Stimulated activated CD8-positive, alpha-beta memory T cell treated with anti-CD3 and anti-CD28 coated beads, Interleukin-12 subunit alpha, Interleukin-12 subunit beta, amount 100 ng/mL, for 4 hours (primary cell): ENCODE measurements at regions not wholly inside any gene's neighbourhood (a gene's known extent, or its start where the extent isn't known, plus 50 kb on each side); places are given as distances from the start of the nearest gene placed in this dataset.
"Not testable (repeated sequence)": the region's sequence is repeated elsewhere in the genome, so short reads cannot be mapped to it uniquely, and the experiment has no call there.

Experiments used
- DNase-seq: peaks from one replicate; pipeline ENCODE4 v3.0.0-alpha.2; 2020; ENCODE audit warnings: low read depth

GRCh38 chr6:14290772-14291330 lies 173.3 kb downstream of the CD83 start:
- DNase-seq, result no peak

- no peak for DNase-seq
Observed at GRCh38 chr6:14291331-14291730, 173.8 kb downstream of the CD83 start.

GRCh38 chr6:14292119-14292518 lies 174.5 kb downstream of the CD83 start:
- no peak for DNase-seq

GRCh38 chr6:14294270-14294951 lies 176.8 kb downstream of the CD83 start:
- DNase-seq, result no peak

GRCh38 chr6:14296698-14297097 lies 179.1 kb downstream of the CD83 start:
- DNase-seq, result not testable (repeated sequence)

GRCh38 chr6:14297118-14297517 lies 179.5 kb downstream of the CD83 start:
- not testable (repeated sequence) for DNase-seq

GRCh38 chr6:14300189-14300588 lies 182.6 kb downstream of the CD83 start:
- DNase-seq, result not testable (repeated sequence)

- DNase-seq, result not testable (repeated sequence)
Observed at GRCh38 chr6:14300721-14301120, 183.1 kb downstream of the CD83 start.

- not testable (repeated sequence) for DNase-seq
Observed at GRCh38 chr6:14301477-14301876, 183.9 kb downstream of the CD83 start.

GRCh38 chr6:14305131-14305530 lies 187.6 kb downstream of the CD83 start:
- no peak for DNase-seq

- no peak for DNase-seq
Observed at GRCh38 chr6:14305624-14306023, 188.1 kb downstream of the CD83 start.

- no peak for DNase-seq
Observed at GRCh38 chr6:14306151-14306906, 188.8 kb downstream of the CD83 start.

GRCh38 chr6:14309516-14309915 lies 191.9 kb downstream of the CD83 start:
- no peak for DNase-seq

- no peak for DNase-seq
Observed at GRCh38 chr6:14309951-14310445, 192.4 kb downstream of the CD83 start.

GRCh38 chr6:14310960-14311359 lies 193.4 kb downstream of the CD83 start:
- DNase-seq, result no peak

- no peak for DNase-seq
Observed at GRCh38 chr6:14312587-14312986, 195.0 kb downstream of the CD83 start.

- no peak for DNase-seq
Observed at GRCh38 chr6:14313248-14313647, 195.7 kb downstream of the CD83 start.

- DNase-seq, result no peak
Observed at GRCh38 chr6:14315353-14315752, 197.8 kb downstream of the CD83 start.

GRCh38 chr6:14316651-14317386 lies 199.2 kb downstream of the CD83 start:
- no peak for DNase-seq

- DNase-seq, result no peak
Observed at GRCh38 chr6:14317387-14317970, 199.9 kb downstream of the CD83 start.

GRCh38 chr6:14320332-14320731 lies 202.8 kb downstream of the CD83 start:
- no peak for DNase-seq
